WERI-Rb-1 (cell line): ENCODE measurements at regions not wholly inside any gene's neighbourhood (a gene's known extent, or its start where the extent isn't known, plus 50 kb on each side); places are given as distances from the start of the nearest gene placed in this dataset.

Experiments
- DNase-seq: peaks from one replicate; pipeline ENCODE4 v3.0.0-alpha.2; 2020
- H3K27ac ChIP-seq: fragments of 250-450 bp; sonication (Bioruptor Pico); 2 replicates; pipeline ENCODE4 v1.5.1; 2020; ENCODE audit warnings: mild to moderate bottlenecking, moderate library complexity
- H3K27me3 ChIP-seq: fragments of 250-450 bp; sonication (Bioruptor Pico); 2 replicates; pipeline ENCODE4 v1.5.1; 2021; ENCODE audit warnings: mild to moderate bottlenecking, low read depth, moderate library complexity; ENCODE audit not compliant: insufficient read depth, severe bottlenecking
- H3K36me3 ChIP-seq: fragments of 250-450 bp; sonication (Bioruptor Pico); 2 replicates; pipeline ENCODE4 v1.5.1; 2020; ENCODE audit warnings: mild to moderate bottlenecking, moderate library complexity
- H3K4me3 ChIP-seq: 2 replicates; pipeline ENCODE4 v1.5.1; 2011; ENCODE audit warnings: low read depth, mild to moderate bottlenecking, control low read depth, low read length
- H3K9me3 ChIP-seq: fragments of 250-450 bp; sonication (Bioruptor Pico); 2 replicates; pipeline ENCODE4 v1.5.1; 2021; ENCODE audit warnings: mild to moderate bottlenecking, moderate library complexity; ENCODE audit not compliant: severe bottlenecking
- TF ChIP-seq, protein P1 (sequence below): IDR thresholded peaks from 2 replicates; pipeline ENCODE4 v1.5.1; 2011; ENCODE audit warnings: low read depth, mild to moderate bottlenecking, control low read depth, inconsistent platforms, low read length

DNA sequence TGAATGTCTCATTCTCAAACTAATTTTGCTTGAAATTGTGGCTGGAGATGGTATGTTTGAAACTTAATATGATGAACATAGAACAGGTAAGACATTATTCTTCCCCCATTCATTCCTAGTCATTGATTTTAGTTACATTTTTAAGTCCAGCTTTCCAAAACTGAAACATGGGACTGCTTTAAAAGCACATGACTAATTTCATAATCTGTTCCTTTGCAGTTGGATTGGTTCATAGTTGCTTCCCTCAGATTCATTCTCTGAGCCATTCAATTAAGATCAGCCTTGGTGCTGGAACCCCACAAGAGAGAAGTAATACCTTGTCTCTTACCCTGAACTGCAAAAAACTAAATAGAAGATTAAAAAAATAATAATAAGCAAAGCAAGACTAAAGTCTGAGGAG is 87.5 kb upstream of the TGFBR2 start:
- TF ChIP-seq, protein P1, sequence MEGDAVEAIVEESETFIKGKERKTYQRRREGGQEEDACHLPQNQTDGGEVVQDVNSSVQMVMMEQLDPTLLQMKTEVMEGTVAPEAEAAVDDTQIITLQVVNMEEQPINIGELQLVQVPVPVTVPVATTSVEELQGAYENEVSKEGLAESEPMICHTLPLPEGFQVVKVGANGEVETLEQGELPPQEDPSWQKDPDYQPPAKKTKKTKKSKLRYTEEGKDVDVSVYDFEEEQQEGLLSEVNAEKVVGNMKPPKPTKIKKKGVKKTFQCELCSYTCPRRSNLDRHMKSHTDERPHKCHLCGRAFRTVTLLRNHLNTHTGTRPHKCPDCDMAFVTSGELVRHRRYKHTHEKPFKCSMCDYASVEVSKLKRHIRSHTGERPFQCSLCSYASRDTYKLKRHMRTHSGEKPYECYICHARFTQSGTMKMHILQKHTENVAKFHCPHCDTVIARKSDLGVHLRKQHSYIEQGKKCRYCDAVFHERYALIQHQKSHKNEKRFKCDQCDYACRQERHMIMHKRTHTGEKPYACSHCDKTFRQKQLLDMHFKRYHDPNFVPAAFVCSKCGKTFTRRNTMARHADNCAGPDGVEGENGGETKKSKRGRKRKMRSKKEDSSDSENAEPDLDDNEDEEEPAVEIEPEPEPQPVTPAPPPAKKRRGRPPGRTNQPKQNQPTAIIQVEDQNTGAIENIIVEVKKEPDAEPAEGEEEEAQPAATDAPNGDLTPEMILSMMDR, result no peak
- H3K27me3 ChIP-seq, result no peaks in the 10 kb centered on the region
- no peak overlapping the region for H3K27ac ChIP-seq
- no peak for DNase-seq
- no peak overlapping the region for H3K4me3 ChIP-seq
- no peaks in the 10 kb centered on the region for H3K36me3 ChIP-seq
- no peaks in the 10 kb centered on the region for H3K9me3 ChIP-seq

DNA sequence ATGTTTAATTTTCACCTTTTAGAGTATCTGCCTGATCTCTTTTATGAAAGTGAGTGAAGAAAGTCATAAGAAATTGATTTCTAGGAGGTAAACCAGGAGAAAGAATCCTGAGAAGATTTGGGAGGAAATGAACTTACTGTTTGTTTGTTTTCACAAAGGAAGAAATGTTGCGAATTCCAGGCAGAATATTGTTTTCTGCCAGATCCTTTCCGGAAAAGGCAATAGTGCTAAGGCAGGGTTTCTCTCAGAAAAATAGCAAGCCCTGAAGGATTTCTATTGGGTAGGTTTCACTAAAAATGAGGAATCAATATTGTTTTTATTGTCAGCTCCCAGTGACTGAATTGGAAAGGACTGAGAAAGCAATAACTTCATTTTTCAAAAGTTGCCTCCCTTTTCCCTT is 85.7 kb upstream of the TGFBR2 start:
- DNase-seq, result no peak
- Histone ChIP-seq H3K4me3 (no peak overlapping the region), H3K36me3 (no peaks in the 10 kb centered on the region), H3K27ac (no peak overlapping the region), H3K27me3 (no peaks in the 10 kb centered on the region), H3K9me3 (no peaks in the 10 kb centered on the region)
- TF ChIP-seq, protein P1, result no peak

DNA sequence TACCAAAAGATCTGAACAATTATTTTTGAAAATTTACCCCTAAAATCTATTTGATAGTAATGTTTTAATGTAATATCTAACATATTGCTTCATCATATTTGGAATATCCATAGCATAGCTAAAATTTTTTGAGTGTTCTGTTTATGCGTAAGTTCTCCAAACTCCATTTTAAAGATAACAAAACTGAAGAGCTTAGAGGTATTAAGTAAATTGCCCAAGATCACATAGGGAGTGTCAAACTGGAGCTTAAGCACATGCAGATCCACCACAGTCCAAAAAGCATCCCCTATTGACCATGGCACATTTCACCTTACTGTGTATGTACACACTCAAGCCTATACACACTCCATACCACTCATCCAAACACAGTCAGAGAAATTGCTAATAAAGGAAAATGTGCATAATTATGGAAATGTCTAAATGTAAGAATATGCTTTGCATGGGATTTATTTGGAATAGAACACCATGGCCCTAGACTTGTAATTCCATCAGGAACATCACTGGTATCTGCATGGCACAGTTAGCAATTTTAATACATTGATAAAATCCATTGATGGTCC is 85.2 kb upstream of the TGFBR2 start:
- Histone ChIP-seq H3K36me3 (no peaks in the 10 kb centered on the region), H3K4me3 (no peak overlapping the region), H3K27ac (no peak overlapping the region), H3K9me3 (no peaks in the 10 kb centered on the region), H3K27me3 (no peaks in the 10 kb centered on the region)
- TF ChIP-seq, protein P1, result no peak
- DNase-seq, result no peak

DNA sequence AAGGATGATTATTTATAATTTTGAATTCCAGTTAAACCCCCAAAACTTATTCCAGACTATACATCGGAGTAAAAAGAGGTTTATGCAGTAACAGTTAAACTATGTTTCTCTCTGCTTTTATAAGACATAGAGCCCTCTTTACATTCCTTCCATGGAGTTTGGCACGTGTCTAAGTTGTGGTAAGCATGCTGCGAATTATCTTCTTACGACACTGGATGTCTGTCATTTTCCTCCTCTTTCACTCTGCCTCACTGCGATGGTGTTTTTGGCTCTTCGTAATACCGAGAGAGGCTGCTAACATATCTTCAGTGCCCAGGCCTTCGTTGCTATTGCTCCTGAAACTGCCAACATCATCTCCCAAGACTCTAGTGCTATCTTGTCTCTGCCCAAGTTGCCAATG is 83.9 kb upstream of the TGFBR2 start:
- Histone ChIP-seq H3K4me3 (no peak overlapping the region), H3K27me3 (no peaks in the 10 kb centered on the region), H3K9me3 (no peaks in the 10 kb centered on the region), H3K36me3 (no peaks in the 10 kb centered on the region), H3K27ac (no peak overlapping the region)
- DNase-seq, result no peak
- TF ChIP-seq, protein P1, result no peak

DNA sequence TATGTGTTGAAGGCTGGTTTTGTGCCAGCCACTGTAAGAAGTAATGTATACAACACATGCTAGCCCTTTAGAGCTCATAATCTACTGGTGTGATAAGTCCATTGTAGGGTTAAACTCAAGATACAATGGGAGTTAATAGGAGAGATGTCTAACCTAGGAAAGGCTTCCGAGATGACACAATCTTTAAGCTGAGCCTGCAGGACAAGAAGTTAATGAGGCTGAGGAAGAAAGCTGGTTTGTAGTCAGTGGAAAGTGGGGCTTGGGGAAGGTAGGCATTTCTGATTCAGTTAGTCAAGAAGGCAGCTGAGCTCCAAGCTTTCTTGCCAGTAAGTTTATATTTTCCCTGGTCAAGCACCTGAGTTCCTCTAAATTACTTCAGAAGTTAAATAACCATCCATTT is 83.0 kb upstream of the TGFBR2 start:
- DNase-seq, result no peak
- no peak overlapping the region for H3K27ac ChIP-seq
- H3K27me3 ChIP-seq, result no peaks in the 10 kb centered on the region
- H3K9me3 ChIP-seq, result no peaks in the 10 kb centered on the region
- H3K36me3 ChIP-seq, result no peaks in the 10 kb centered on the region
- TF ChIP-seq, protein P1, result no peak
- no peak overlapping the region for H3K4me3 ChIP-seq

DNA sequence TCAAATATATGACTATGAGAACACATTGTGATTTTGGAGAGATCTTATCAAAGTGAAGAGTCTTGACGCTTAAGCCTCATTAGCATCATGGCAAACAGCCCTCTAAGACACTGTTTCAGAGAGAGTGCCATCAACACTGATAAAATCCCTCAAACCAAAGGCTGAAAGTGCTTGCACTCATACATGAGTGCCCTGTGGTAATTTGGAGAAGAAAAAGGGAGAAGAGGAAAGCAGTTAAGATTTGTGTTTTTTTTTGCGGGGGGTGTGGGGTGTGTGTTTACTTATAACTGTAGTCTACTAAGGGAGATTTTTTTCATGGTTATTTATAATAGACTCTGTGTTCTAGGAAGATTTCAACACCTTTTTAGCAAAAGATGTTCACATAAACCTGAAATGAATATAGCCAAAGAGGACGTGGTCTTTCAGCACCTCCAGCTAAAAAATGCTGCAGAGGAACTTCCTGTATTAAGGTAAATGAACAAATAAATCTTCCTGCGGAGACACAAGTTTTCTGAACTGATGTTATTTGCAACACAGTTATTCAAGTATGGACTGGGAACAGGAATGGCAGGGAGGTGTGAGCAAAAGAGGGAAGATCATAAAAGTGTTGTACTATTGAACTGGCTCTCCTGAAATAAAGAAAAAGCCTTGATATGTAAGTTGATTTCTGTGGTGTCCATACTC is 81.9 kb upstream of the TGFBR2 start:
- H3K27ac ChIP-seq, result no peak overlapping the region

More for the DNA sequence above, 81.9 kb upstream of the TGFBR2 start:
- no peaks in the 10 kb centered on the region for H3K27me3 ChIP-seq
- no peak overlapping the region for H3K4me3 ChIP-seq
- H3K36me3 ChIP-seq, result no peaks in the 10 kb centered on the region
- TF ChIP-seq, protein P1, result no peak
- no peak for DNase-seq
- H3K9me3 ChIP-seq, result no peaks in the 10 kb centered on the region
